Keratinocyte (primary cell): ENCODE measurements at regions not wholly inside any gene's neighbourhood (a gene's known extent, or its start where the extent isn't known, plus 50 kb on each side); places are given as distances from the start of the nearest gene placed in this dataset.

Experiments used
- DNase-seq: peaks from one replicate; pipeline ENCODE4 v3.0.0-alpha.2; 2011; ENCODE audit warnings: low read depth, missing footprints, low spot score
- FAIRE-seq: peaks from 2 replicates; lab custom pipeline; 2011; peaks lifted over from hg19 to GRCh38; lab: Jason Lieb, UNC
- H2AFZ ChIP-seq: 2 replicates; pipeline ENCODE4 v1.6.0; 2012; ENCODE audit warnings: low read length, control low read depth, inconsistent platforms; ENCODE audit not compliant: control insufficient read depth
- H3K27ac ChIP-seq: 2 replicates; pipeline ENCODE4 v1.5.1; 2011; ENCODE audit warnings: low read length; ENCODE audit not compliant: control insufficient read depth, insufficient read depth
- H3K27me3 ChIP-seq: 3 replicates; pipeline ENCODE4 v1.6.0; 2011; ENCODE audit warnings: low read length; ENCODE audit not compliant: control insufficient read depth, insufficient read depth; ENCODE audit errors: extremely low read depth
- H3K36me3 ChIP-seq, 2 experiments: 2 replicates in 1 of 2; 3 replicates in 1 of 2; pipeline ENCODE4 v1.5.1; 2011; ENCODE audit warnings: low read length in 2 of 2, mild to moderate bottlenecking in 1 of 2; ENCODE audit not compliant: control insufficient read depth in 2 of 2, insufficient read depth in 2 of 2; ENCODE audit errors: extremely low read depth in 1 of 2
- H3K4me1 ChIP-seq: 3 replicates; pipeline ENCODE4 v1.5.1; 2011; ENCODE audit warnings: low read length; ENCODE audit not compliant: control insufficient read depth, insufficient read depth; ENCODE audit errors: extremely low read depth
- H3K4me2 ChIP-seq: 3 replicates; pipeline ENCODE4 v1.6.0; 2011; ENCODE audit warnings: low read depth, low read length; ENCODE audit not compliant: control insufficient read depth, insufficient read depth; ENCODE audit errors: extremely low read depth
- H3K4me3 ChIP-seq, 3 experiments: fragments of 200-600 bp in 1 of 3; sonication (generic) in 1 of 3; 2 replicates in 2 of 3; 3 replicates in 1 of 3; pipeline ENCODE4 v1.5.1; 2011 to 2016; ENCODE audit warnings: low read length in 3 of 3, mild to moderate bottlenecking in 3 of 3, control low read depth in 2 of 3, inconsistent platforms in 1 of 3, low read depth in 1 of 3, mixed read lengths in 1 of 3, mixed run types in 1 of 3, moderate library complexity in 1 of 3; ENCODE audit not compliant: control insufficient read depth in 2 of 3, insufficient read depth in 2 of 3; ENCODE audit errors: extremely low read depth in 1 of 3
- H3K79me2 ChIP-seq: 2 replicates; pipeline ENCODE4 v1.6.0; 2012; ENCODE audit warnings: low read length; ENCODE audit not compliant: control insufficient read depth, insufficient read depth
- H3K9ac ChIP-seq: 3 replicates; pipeline ENCODE4 v1.6.0; 2011; ENCODE audit warnings: low read length; ENCODE audit not compliant: control insufficient read depth, insufficient read depth; ENCODE audit errors: extremely low read depth
- H3K9me1 ChIP-seq: 3 replicates; pipeline ENCODE4 v1.6.0; 2011; ENCODE audit warnings: low read length; ENCODE audit not compliant: control insufficient read depth, insufficient read depth; ENCODE audit errors: extremely low read depth
- H3K9me3 ChIP-seq: 2 replicates; pipeline ENCODE4 v1.5.1; 2012; ENCODE audit warnings: low read depth, low read length; ENCODE audit not compliant: control insufficient read depth
- H4K20me1 ChIP-seq: 3 replicates; pipeline ENCODE4 v1.6.0; 2011; ENCODE audit warnings: low read length; ENCODE audit not compliant: control insufficient read depth, insufficient read depth; ENCODE audit errors: extremely low read depth
- EZH2 ChIP-seq: IDR thresholded peaks from one replicate; pipeline ENCODE4 v1.6.1; 2012; ENCODE audit warnings: inconsistent platforms, mild to moderate bottlenecking, low read length, moderate library complexity
- dilution Hi-C: fragments of 300-500 bp; cut with MboI; formaldehyde crosslinking; loops from one replicate; pipeline ENCODE4 v1.7.0; 2020; ENCODE audit warnings: low sequenced_read_pairs; ENCODE audit not compliant: extremely low pct_ligation_motif_present
- TF ChIP-seq, protein P1 (sequence below), 3 experiments: IDR thresholded peaks in 1 of 3; conservative IDR thresholded peaks in 1 of 3; optimal IDR thresholded peaks in 1 of 3; 2 replicates in 2 of 3; 3 replicates in 1 of 3; pipeline versions ENCODE3 to v1.5.1; 2011; ENCODE audit warnings: low read length in 3 of 3, mild to moderate bottlenecking in 3 of 3, moderate library complexity in 2 of 3, control low read depth in 1 of 3, inconsistent platforms in 1 of 3; ENCODE audit not compliant: insufficient read depth in 2 of 3; ENCODE audit errors: extremely low read depth in 1 of 3

DNA sequence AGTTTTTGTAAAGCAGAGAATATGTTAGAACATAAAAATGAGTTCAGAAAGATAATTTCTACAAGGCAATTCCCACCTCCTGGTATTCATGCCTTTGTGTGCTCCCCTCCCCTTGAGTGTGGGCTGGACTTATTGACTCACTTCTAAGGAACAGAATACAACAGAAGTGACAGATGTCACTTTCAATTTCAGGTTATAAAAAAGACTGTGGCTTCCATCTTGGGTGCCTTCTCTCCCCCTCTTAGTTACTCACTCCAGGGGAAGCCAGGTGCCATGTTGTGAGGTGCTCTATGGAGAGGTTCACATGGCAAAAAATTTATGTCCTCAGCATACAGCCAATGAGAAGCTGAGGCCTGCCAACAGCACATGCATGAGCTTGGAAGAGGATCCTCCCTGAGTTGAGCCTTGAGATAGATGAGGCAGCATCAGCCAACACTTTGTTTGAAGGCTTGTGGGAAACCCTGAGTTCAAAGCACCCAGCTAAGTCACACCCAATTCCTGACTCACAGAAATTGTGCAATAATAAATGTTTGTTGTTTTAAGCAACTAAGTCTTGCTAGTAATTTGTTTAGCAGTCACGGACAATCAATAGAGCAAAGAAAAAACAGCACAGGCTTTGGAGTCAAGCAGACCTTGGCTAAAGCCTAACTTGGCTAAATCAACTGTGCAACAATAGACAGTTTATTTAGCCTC lies 73.5 kb upstream of the NGF start:
- FAIRE-seq (peak; percentile 87), DNase-seq (peak; percentile 67)
- no peak overlapping the region for H2AFZ ChIP-seq
- no peak overlapping the region for H3K27ac ChIP-seq
- H3K4me2 ChIP-seq = peak overlapping the region; percentile 17
- H3K4me3 ChIP-seq = no peak overlapping the region
- no peaks in the 10 kb centered on the region for H4K20me1 ChIP-seq
- no peaks in the 10 kb centered on the region for H3K36me3 ChIP-seq
- H3K9me3 ChIP-seq = no peaks in the 10 kb centered on the region
- dilution Hi-C loops = no loop called here
- no peaks in the 10 kb centered on the region for H3K27me3 ChIP-seq
- H3K9me1 ChIP-seq = no peaks in the 10 kb centered on the region
- no peak overlapping the region for H3K9ac ChIP-seq
- H3K4me1 ChIP-seq = peaks cover 15% of the 10 kb centered on the region
- no peaks in the 10 kb centered on the region for H3K79me2 ChIP-seq
- TF ChIP-seq EZH2 = no peak
- TF ChIP-seq, protein P1, sequence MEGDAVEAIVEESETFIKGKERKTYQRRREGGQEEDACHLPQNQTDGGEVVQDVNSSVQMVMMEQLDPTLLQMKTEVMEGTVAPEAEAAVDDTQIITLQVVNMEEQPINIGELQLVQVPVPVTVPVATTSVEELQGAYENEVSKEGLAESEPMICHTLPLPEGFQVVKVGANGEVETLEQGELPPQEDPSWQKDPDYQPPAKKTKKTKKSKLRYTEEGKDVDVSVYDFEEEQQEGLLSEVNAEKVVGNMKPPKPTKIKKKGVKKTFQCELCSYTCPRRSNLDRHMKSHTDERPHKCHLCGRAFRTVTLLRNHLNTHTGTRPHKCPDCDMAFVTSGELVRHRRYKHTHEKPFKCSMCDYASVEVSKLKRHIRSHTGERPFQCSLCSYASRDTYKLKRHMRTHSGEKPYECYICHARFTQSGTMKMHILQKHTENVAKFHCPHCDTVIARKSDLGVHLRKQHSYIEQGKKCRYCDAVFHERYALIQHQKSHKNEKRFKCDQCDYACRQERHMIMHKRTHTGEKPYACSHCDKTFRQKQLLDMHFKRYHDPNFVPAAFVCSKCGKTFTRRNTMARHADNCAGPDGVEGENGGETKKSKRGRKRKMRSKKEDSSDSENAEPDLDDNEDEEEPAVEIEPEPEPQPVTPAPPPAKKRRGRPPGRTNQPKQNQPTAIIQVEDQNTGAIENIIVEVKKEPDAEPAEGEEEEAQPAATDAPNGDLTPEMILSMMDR (optimal IDR thresholded peaks at IDR 0.05 in 1 of 3, IDR thresholded peaks at IDR 0.05 in 1 of 3, conservative IDR thresholded peaks at IDR 0.05 in 1 of 3; ENCODE audit: extremely low read depth in 1 of 3, insufficient read depth in 2 of 3, low read length in 3 of 3) = no peak

DNA sequence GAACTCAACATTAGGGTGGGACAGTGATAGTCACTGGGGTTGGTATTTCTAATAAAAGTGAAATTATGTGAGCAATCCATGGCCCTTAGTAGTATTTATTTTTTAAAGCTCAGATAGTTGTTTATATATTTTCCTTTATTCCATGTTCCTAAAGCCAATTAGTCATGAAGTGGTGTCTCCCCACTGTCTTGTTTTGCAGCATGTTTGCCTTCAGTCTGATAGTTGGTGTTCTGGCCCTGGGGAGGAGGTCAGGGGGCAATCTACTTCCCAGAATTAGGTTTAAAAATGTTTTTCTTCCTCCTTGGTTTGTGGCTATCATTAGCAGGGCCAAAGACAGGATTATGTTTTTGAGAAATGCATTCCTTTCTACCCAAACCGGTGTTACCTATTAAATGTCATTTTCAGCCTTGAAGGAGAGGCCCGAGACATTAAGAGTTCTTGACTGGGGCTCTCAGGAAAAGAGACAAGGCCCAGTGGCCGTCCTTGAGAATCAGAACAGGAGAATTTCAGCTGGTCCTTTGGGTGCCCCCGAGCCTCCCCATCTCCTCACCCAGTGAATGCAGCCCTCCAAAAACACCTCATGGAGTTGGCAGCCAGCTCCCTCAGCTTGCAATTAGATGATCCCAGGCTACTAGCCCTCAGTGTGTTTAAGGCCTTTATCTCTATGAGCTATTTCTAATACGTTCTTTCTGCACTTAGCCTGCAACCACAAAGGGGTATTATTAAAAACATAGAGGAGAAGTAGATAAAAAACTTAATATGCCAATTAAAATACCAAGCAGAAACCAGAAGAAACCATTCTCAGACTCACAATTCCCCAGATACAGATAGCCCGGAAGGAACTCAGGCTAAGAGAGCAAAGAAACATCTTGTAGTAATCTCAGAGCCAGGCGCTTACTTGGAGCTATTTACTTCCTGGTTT lies 71.3 kb upstream of the NGF start:
- FAIRE-seq = no peak
- H3K9me1 ChIP-seq = no peaks in the 10 kb centered on the region
- H2AFZ ChIP-seq = no peak overlapping the region
- TF ChIP-seq EZH2 = no peak
- TF ChIP-seq, protein P1 (optimal IDR thresholded peaks at IDR 0.05 in 1 of 3, IDR thresholded peaks at IDR 0.05 in 1 of 3, conservative IDR thresholded peaks at IDR 0.05 in 1 of 3; ENCODE audit: extremely low read depth in 1 of 3, insufficient read depth in 2 of 3, low read length in 3 of 3) = no peak
- DNase-seq = no peak
- no peak overlapping the region for H3K4me2 ChIP-seq
- dilution Hi-C loops = no loop called here
- H3K9ac ChIP-seq = no peak overlapping the region
- no peaks in the 10 kb centered on the region for H3K79me2 ChIP-seq
- H3K4me3 ChIP-seq = no peak overlapping the region
- H3K4me1 ChIP-seq = peaks cover 15% of the 10 kb centered on the region
- H3K27ac ChIP-seq = no peak overlapping the region
- no peaks in the 10 kb centered on the region for H4K20me1 ChIP-seq
- no peaks in the 10 kb centered on the region for H3K27me3 ChIP-seq
- H3K36me3 ChIP-seq = no peaks in the 10 kb centered on the region
- H3K9me3 ChIP-seq = no peaks in the 10 kb centered on the region
